Islet of Langerhans (tissue), 1 donor: ENCODE measurements at regions not wholly inside any gene's neighbourhood (a gene's known extent, or its start where the extent isn't known, plus 50 kb on each side); places are given as distances from the start of the nearest gene placed in this dataset.
"Not testable (repeated sequence)": the region's sequence is repeated elsewhere in the genome, so short reads cannot be mapped to it uniquely, and the experiment has no call there.

Source experiments
- FAIRE-seq: peaks from one replicate; lab custom pipeline; 2011; peaks lifted over from hg19 to GRCh38; lab: Jason Lieb, UNC

- no peak for FAIRE-seq
These were observed 945.1 kb downstream of the IGSF11 start for GRCh38 chr3:118089563-118089962.

GRCh38 chr3:118097226-118097625, 937.4 kb downstream of the IGSF11 start:
- FAIRE-seq: no peak

DNA sequence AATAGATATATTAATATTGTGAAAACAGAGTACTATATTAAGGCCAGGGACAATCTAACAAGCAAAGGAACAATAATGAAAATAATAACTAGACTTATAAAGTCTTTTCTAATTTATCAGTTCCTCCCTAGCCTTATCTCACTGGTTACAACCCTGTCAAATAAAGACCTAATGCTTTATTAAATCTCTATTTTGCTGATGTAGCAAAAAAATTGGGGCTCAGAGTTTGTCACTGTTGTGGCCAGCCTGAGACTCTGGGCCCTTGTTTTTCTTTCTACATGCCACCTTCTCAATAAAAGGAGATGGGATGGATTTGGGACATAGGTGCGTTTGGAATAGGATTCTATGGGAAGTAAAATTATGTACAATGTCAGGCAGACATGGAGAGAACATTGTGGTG, 937.0 kb downstream of the IGSF11 start:
- FAIRE-seq: no peak

DNA sequence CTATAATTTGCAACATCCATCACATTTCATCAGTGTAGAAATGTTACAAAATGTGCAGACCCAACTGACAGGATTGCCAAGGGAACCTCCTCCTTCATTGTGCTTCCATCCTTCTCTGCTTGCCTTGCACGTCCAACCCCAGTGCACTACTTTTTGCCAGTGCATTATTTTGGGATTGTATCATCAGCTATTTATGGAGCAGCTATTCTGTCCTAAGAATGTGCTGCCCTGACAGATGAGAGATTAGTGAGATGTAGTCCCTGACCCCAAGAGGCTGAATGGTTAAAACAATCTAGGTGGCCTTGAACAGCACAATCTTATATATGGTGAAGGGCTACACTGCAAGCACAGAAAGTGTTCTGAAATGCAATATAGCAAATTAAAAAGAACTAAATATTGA, 935.8 kb downstream of the IGSF11 start:
- FAIRE-seq: no peak

DNA sequence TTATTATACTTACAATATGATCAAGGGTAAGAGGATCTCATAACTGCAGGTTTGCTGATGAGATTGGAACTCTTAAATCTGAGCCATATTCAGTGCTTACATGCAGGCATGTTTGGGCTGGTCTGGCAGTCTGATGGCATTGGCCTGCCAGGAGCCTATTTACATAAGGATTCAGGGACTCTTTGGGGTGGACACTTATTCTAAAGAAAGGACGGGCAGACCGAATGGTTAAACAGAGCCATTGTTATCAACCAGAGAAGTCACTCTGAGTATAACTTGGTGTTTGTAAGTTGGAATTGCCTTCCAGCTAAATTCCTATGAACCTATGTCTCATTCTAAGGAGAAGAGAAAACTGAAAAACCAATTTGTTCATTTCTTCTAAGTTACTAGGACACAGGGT, 932.8 kb downstream of the IGSF11 start:
- FAIRE-seq: no peak

DNA sequence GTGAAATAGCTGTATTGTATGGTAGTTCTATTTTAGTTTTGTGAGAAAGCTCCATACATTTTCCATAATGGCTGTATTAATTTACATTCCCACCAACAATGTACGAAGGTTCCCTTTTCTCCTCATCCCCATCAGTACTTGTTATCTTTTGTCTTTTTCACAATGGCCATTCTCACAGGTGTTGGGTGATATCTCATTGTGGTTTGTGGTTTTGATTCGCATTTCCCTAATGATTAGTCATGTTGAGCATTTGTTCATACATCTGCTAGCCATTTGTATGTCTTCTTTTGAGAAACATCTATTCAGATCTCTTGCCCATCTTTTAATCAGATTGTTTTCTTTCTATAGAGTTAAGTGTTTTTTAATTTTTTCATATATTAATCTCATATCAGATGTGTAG, 931.9 kb downstream of the IGSF11 start:
- no peak for FAIRE-seq

DNA sequence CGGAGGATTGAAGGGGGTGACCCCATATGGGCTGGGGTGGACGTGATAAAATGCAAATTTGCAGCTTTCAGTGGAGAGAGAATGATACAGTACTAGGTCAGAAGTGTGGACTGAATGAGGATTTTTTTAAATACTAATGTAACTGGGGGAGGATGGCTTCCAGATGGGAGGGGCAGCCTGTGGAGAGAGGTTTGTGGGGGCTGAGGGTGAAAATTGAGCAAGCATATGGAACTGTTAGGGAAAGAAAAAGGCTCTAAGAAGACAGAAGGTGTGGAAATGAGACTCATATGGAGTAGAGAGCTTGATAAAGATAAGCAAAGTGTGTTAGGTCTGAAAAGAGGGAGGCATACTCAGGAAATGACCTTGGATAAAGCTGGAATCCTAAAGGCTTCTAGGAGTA, 926.4 kb downstream of the IGSF11 start:
- no peak for FAIRE-seq

DNA sequence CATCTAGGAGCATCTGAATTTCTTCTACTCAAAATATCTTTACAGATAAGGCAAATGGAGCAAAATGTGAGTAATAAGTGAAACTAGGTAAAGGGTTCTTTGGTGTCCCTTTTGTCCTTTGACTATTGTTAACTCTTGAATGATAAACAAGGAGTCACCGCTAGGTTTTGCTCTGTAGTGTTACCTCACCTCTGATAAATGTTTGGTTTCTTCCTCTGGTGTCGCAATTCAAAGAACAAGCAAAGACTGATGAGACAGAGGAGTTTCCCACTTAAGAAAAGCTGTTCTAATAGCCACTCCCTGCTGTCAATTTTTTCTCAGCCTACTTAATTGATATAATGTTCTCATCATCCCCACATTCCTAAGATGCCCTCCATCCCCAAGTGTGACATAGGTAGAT, 925.9 kb downstream of the IGSF11 start:
- no peak for FAIRE-seq

DNA sequence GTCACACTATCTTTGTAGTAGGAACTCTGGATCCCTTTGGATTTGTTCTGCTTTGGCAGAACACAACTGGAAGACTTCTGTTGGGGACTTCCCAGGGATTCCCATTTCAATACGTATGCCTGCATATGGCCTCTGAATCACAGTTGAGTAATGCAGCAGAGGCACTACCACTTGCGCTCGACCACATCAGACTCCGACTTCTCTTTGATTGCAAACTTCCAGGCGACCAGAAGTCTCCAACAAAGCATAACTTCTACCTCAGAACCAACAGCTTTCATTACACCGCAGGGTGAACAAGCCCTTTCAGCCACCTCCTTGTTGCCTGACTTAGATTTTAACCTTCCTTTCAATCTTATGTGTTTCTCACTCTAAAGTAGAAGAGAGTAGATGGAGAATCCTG, 924.4 kb downstream of the IGSF11 start:
- no peak for FAIRE-seq

DNA sequence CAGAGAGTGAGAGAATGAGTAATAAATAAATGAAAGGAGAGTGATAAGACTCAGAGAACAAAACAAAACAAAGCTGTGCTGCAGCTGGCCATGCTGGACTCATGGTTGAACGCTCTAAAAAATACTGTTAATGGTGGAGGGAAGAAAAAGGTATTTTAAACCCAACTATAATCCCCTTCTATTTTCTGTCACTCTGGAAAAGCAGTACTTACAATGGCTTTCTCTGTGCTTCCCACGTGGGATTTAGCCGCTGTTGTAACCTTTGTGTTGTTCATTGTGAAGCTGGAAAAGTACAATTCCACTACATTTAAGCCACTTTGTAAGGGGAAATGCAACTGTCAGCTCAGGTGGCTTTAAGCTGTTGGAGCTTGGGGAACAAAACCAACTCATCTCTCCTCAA, 917.7 kb downstream of the IGSF11 start:
- FAIRE-seq: no peak

DNA sequence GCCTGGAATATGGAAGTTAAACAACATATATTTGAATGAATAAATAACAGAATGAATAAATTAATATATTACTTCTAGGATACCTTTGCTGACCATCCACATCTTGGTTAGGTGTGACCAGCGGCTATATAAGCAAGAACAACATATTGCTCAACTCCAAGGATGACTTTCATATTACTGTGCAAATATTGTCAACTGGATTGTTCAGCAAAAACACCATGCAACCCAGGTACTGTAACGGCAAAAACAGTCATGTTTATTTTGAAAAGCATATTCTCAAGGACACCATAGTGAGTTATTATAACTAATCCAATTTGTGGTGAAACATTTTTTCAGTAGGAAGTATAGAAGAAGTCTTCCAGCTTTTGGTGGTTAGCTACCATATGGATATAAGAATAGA, 907.9 kb downstream of the IGSF11 start:
- no peak for FAIRE-seq

GRCh38 chr3:118127992-118128391, 906.7 kb downstream of the IGSF11 start:
- FAIRE-seq: no peak

DNA sequence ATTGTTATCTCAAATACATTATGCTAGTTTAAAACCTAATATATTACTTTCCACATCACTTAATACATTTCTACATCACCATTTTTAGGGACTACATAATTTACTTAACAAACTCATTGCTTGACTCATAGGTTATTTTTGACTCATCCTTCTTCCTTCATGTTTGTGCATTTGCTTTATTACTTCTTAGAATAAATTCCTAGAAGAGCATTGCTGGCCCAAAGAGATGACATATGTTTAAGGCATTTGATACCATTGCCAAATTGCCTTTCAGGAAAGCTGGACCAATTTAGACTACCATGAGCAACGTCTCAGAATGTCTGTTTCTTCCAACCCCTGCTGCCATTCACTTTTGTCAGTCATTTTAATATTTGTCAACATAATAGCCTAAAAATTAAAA, 905.8 kb downstream of the IGSF11 start:
- no peak for FAIRE-seq

DNA sequence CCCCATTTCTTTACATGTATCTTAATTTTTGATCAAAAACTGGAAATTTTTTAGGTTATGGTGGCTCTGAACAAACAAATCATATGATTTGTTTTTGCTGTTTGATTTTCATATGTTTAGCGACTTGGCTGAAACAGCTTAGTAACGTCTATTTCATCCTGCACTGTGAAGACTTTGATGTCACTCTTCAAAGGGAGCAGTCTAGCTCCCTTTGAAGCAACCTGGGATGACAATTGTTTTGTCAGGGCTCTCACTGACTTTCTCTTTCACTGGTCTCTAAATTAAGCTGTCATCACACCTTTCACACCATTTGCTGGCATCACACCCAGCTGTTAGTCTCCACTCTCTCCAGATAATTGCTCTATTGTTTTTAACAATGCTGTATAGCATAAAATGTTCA, 896.9 kb downstream of the IGSF11 start:
- no peak for FAIRE-seq

- no peak for FAIRE-seq
These were observed 889.7 kb downstream of the IGSF11 start for GRCh38 chr3:118144919-118145318.

- no peak for FAIRE-seq
These were observed 887.8 kb downstream of the IGSF11 start for GRCh38 chr3:118146658-118147375.

DNA sequence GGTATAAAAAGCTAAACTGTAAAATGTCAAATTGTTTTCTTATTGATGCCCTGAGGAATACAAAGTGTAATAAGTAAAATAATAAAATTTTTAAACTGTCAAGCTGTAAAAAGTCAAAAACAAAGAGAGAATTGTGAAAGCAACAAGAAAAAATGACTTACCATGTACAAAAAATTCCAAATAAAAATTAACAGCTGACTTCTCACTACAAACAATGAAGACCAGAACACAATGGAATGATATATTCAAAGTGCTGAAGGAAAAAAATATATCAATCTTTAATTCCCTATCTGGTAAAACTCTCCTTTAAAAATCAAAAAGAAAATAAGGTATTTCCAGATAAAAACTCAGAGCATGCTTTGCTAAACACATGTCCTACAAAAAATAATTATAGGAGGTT, 883.5 kb downstream of the IGSF11 start:
- FAIRE-seq: no peak

- FAIRE-seq: not testable (repeated sequence)
These were observed 871.7 kb downstream of the IGSF11 start for GRCh38 chr3:118162627-118163588.

DNA sequence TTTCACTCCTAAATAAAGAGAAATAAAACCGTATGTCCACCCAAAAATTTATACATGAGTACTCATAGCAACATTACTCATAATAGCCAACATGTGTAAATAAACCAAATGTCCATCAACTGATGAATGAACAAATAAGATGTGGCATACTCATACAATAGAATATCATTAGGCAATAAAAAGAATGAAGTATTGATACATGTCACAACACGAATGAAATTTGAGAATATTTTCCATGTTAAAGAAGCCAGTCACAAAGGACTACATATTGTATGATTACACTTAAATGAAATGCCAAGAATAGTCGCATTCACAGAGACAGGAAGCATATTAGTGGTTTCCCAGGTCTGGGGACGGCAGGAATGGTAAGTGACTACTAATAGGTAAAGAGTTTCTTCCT, 869.2 kb downstream of the IGSF11 start:
- FAIRE-seq: no peak

GRCh38 chr3:118167571-118167970, 867.1 kb downstream of the IGSF11 start:
- FAIRE-seq: no peak

DNA sequence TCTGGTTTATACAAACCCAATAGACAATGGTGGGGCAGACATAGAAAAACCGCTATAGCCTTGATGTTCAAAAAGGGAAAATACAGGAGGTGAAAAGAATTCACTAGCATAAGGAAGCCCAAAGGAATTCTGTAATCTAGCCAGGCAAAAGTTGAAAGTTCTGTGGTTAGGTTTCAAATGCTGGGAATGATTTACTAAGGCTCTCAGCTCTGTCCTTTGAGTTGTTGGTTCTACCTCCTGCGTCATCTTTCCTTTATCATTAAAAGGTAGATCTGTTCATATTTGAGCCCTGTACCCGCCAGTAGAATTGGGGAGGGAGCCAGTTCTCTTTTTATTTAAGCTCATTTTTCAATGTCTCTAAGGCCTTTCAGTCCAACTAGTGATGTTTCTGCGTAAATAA, 866.5 kb downstream of the IGSF11 start:
- no peak for FAIRE-seq

- FAIRE-seq: no peak
These were observed 863.3 kb downstream of the IGSF11 start for GRCh38 chr3:118171236-118171852.

DNA sequence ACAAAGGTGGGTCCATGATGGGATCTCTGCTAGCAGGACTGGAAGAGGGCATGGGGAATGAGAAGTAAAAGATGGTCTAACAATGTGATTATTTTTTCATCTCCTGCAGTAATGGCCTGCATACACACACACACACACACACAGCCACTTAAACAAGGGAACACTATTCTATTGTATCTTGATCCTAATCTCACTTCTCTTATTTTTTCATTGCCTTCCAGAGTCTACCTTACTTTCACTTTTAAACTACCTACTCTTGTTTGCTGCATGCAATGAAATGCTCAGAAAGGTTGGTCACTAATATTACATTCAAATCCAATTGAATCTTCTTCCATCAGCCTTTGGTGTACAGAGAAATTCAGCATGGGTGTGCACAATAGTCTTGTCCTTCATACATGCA, 853.8 kb downstream of the IGSF11 start:
- no peak for FAIRE-seq
